Thoracic aorta (tissue), 2 donors: ENCODE measurements at regions not wholly inside any gene's neighbourhood (a gene's known extent, or its start where the extent isn't known, plus 50 kb on each side); places are given as distances from the start of the nearest gene placed in this dataset.

Source experiments
- ATAC-seq: fragments of 150-250 bp; one replicate; pipeline ENCODE4 v1.8.0; 2017; ENCODE audit warnings: low read depth; ENCODE audit not compliant: insufficient number of reproducible peaks, low FRiP score
- DNase-seq: peaks from one replicate; pipeline ENCODE4 v3.0.0-alpha.2; 2020; ENCODE audit warnings: low spot score
- H3K27ac ChIP-seq, 2 donors: fragments of 200-600 bp; sonication (generic); 1 replicate in 1 of 2; 2 replicates in 1 of 2; pipeline ENCODE4 v1.5.1; 2016; ENCODE audit warnings: mild to moderate bottlenecking in 2 of 2, moderate library complexity in 2 of 2
- H3K27me3 ChIP-seq: fragments of 200-600 bp; sonication (generic); replicated peaks from 2 replicates; pipeline ENCODE4 v1.6.0; 2016; ENCODE audit warnings: mild to moderate bottlenecking; ENCODE audit not compliant: insufficient read depth
- H3K36me3 ChIP-seq: fragments of 200-600 bp; sonication (generic); one replicate; pipeline ENCODE4 v1.5.1; 2016
- H3K4me1 ChIP-seq, 2 donors: fragments of 200-600 bp; sonication (generic); 1 replicate in 1 of 2; 2 replicates in 1 of 2; pipeline versions ENCODE4 v1.5.1 to v1.6.0; 2016; ENCODE audit warnings: low read depth in 2 of 2, mild to moderate bottlenecking in 1 of 2; ENCODE audit not compliant: control insufficient read depth in 1 of 2
- H3K4me3 ChIP-seq: fragments of 200-600 bp; sonication (generic); 2 replicates; pipeline ENCODE4 v1.5.1; 2016; ENCODE audit warnings: mild to moderate bottlenecking
- H3K9me3 ChIP-seq: fragments of 200-600 bp; sonication (generic); 2 replicates; pipeline ENCODE4 v1.5.1; 2016
- CTCF ChIP-seq: fragments of 200-600 bp; sonication (generic); IDR thresholded peaks from one replicate; pipeline ENCODE4 v1.5.1; 2019; ENCODE audit warnings: antibody characterized with exemption

- no peak for TF ChIP-seq CTCF
- no peak for ATAC-seq
- Histone ChIP-seq H3K27me3 (no peaks in the 10 kb centered on the region), H3K4me3 (no peak overlapping the region), H3K36me3 (no peaks in the 10 kb centered on the region), H3K27ac (no peak overlapping the region), H3K9me3 (no peaks in the 10 kb centered on the region), H3K4me1 (peaks cover 0 to 4% of the 10 kb centered on the region in 2 donors)
- DNase-seq: no peak
Observed at GRCh38 chr14:58793131-58793740, 155.5 kb downstream of the DACT1 start.

GRCh38 chr14:58794993-58795762 lies 157.4 kb downstream of the DACT1 start:
- no peaks in the 10 kb centered on the region for H3K36me3 ChIP-seq
- ATAC-seq (no peak), DNase-seq (no peak)
- TF ChIP-seq CTCF: no peak
- H3K27me3 ChIP-seq: no peaks in the 10 kb centered on the region
- H3K4me1 ChIP-seq: peaks cover 0 to 4% of the 10 kb centered on the region in 2 donors
- no peak overlapping the region for H3K4me3 ChIP-seq
- no peaks in the 10 kb centered on the region for H3K9me3 ChIP-seq
- H3K27ac ChIP-seq: no peak overlapping the region

GRCh38 chr14:58796242-58797009 lies 158.7 kb downstream of the DACT1 start:
- Histone ChIP-seq H3K27me3 (no peaks in the 10 kb centered on the region), H3K27ac (no peak overlapping the region), H3K4me3 (no peak overlapping the region), H3K36me3 (no peaks in the 10 kb centered on the region), H3K4me1 (peaks cover 0 to 4% of the 10 kb centered on the region in 2 donors), H3K9me3 (no peaks in the 10 kb centered on the region)
- TF ChIP-seq CTCF: no peak
- DNase-seq: no peak
- ATAC-seq: no peak

- no peak for TF ChIP-seq CTCF
- Histone ChIP-seq H3K27ac (no peak overlapping the region), H3K4me3 (no peak overlapping the region), H3K27me3 (no peaks in the 10 kb centered on the region), H3K9me3 (no peaks in the 10 kb centered on the region), H3K4me1 (peaks cover 0 to 4% of the 10 kb centered on the region in 2 donors), H3K36me3 (no peaks in the 10 kb centered on the region)
- DNase-seq (no peak), ATAC-seq (no peak)
Observed at GRCh38 chr14:58797010-58797429, 159.3 kb downstream of the DACT1 start.

GRCh38 chr14:58798173-58798572 lies 160.4 kb downstream of the DACT1 start:
- H3K9me3 ChIP-seq: no peaks in the 10 kb centered on the region
- no peak for DNase-seq
- TF ChIP-seq CTCF: no peak
- H3K4me3 ChIP-seq: no peak overlapping the region
- no peaks in the 10 kb centered on the region for H3K36me3 ChIP-seq
- no peak for ATAC-seq
- H3K4me1 ChIP-seq: peaks cover 0 to 4% of the 10 kb centered on the region in 2 donors
- no peak overlapping the region for H3K27ac ChIP-seq
- H3K27me3 ChIP-seq: no peaks in the 10 kb centered on the region
